HEK293 (cell line): ENCODE measurements at regions not wholly inside any gene's neighbourhood (a gene's known extent, or its start where the extent isn't known, plus 50 kb on each side); places are given as distances from the start of the nearest gene placed in this dataset.

Experiments
- CTCF ChIA-PET: fragments of 350-600 bp; formaldehyde crosslinking; extraction: SDS; loops from one replicate; lab custom pipeline; 2021; ENCODE audit warnings: antibody characterized with exemption; lab: Yijun Ruan, JAX
- POLR2A ChIA-PET: fragments of 300-600 bp; formaldehyde crosslinking; extraction: SDS; loops from one replicate; lab custom pipeline; 2020; ENCODE audit warnings: antibody characterized with exemption, inconsistent platforms; lab: Yijun Ruan, JAX
- H3K27ac ChIP-seq: fragments of 200-500 bp; sonication (Bioruptor generic); 2 replicates; pipeline ENCODE4 v1.5.1; 2014; ENCODE audit warnings: low read depth, low read length, control low read depth, inconsistent platforms; ENCODE audit errors: extremely low read depth
- H3K36me3 ChIP-seq, 2 experiments: fragments of 200-500 bp in 1 of 2; sonication (Bioruptor generic) in 1 of 2; 1 replicate in 1 of 2; 2 replicates in 1 of 2; pipeline ENCODE4 v1.5.1; 2014 to 2017; ENCODE audit warnings: inconsistent platforms in 2 of 2, low read length in 2 of 2; ENCODE audit not compliant: control insufficient read depth in 2 of 2, insufficient read depth in 1 of 2
- H3K4me1 ChIP-seq: fragments of 200-500 bp; sonication (Bioruptor generic); 2 replicates; pipeline ENCODE4 v1.5.1; 2014; ENCODE audit warnings: mild to moderate bottlenecking, low read length, inconsistent platforms; ENCODE audit not compliant: control insufficient read depth, insufficient read depth
- H3K4me3 ChIP-seq: 2 replicates; pipeline ENCODE4 v1.5.1; 2011; ENCODE audit warnings: low read depth, mild to moderate bottlenecking, control low read depth, low read length, moderate library complexity
- H3K9me3 ChIP-seq: fragments of 200-500 bp; sonication (Bioruptor generic); 2 replicates; pipeline ENCODE4 v1.5.1; 2014; ENCODE audit warnings: low read depth, low read length, inconsistent platforms; ENCODE audit not compliant: control insufficient read depth, insufficient read depth
- GFI1B ChIP-seq: fragments of 450-650 bp; formaldehyde crosslinking; IDR thresholded peaks from 2 replicates; pipeline ENCODE4 v1.5.1; 2016; ENCODE audit warnings: missing biosample characterization, missing genetic modification characterization
- GLIS1 ChIP-seq: fragments of 450-650 bp; formaldehyde crosslinking; IDR thresholded peaks from 2 replicates; pipeline ENCODE4 v1.5.1; 2016; ENCODE audit warnings: missing biosample characterization, missing genetic modification characterization
- IKZF3 ChIP-seq: fragments of 450-650 bp; IDR thresholded peaks from 2 replicates; pipeline ENCODE4 v1.5.0; 2018; ENCODE audit warnings: missing biosample characterization, mild to moderate bottlenecking, missing genetic modification characterization, moderate library complexity
- KLF16 ChIP-seq: fragments of 450-650 bp; formaldehyde crosslinking; IDR thresholded peaks from 2 replicates; pipeline ENCODE4 v1.5.1; 2017; ENCODE audit warnings: missing biosample characterization, missing genetic modification characterization
- MYNN ChIP-seq: fragments of 450-650 bp; formaldehyde crosslinking; IDR thresholded peaks from 2 replicates; pipeline ENCODE4 v1.5.1; 2016; ENCODE audit warnings: missing biosample characterization, missing genetic modification characterization, borderline replicate concordance
- PRDM1 ChIP-seq: fragments of 450-650 bp; formaldehyde crosslinking; IDR thresholded peaks from 2 replicates; pipeline ENCODE4; 2016; ENCODE audit warnings: missing biosample characterization, missing genetic modification characterization
- RBAK ChIP-seq: fragments of 450-650 bp; formaldehyde crosslinking; IDR thresholded peaks from 2 replicates; pipeline ENCODE4 v1.5.1; 2016; ENCODE audit warnings: missing biosample characterization, missing genetic modification characterization
- SETDB1 ChIP-seq: IDR thresholded peaks from one replicate; pipeline ENCODE4 v1.6.1; 2017; ENCODE audit warnings: mild to moderate bottlenecking, low read length, moderate library complexity, mixed read lengths; ENCODE audit not compliant: insufficient read length
- SP7 ChIP-seq: fragments of 450-650 bp; formaldehyde crosslinking; IDR thresholded peaks from 2 replicates; pipeline ENCODE4 v1.5.1; 2016; ENCODE audit warnings: missing biosample characterization, missing genetic modification characterization
- YY1 ChIP-seq: fragments of 450-650 bp; formaldehyde crosslinking; IDR thresholded peaks from 2 replicates; pipeline ENCODE4 v1.5.1; 2018; ENCODE audit warnings: missing biosample characterization, missing genetic modification characterization
- ZBTB1 ChIP-seq: fragments of 450-650 bp; formaldehyde crosslinking; IDR thresholded peaks from 2 replicates; pipeline ENCODE4 v1.5.1; 2016; ENCODE audit warnings: missing biosample characterization, missing genetic modification characterization
- ZBTB17 ChIP-seq: fragments of 450-650 bp; formaldehyde crosslinking; IDR thresholded peaks from 2 replicates; pipeline ENCODE4 v1.5.1; 2016; ENCODE audit warnings: missing biosample characterization, missing genetic modification characterization
- ZEB2 ChIP-seq: fragments of 450-650 bp; formaldehyde crosslinking; IDR thresholded peaks from 2 replicates; pipeline ENCODE4 v1.5.1; 2016; ENCODE audit warnings: missing biosample characterization, missing genetic modification characterization
- ZNF214 ChIP-seq: fragments of 450-650 bp; formaldehyde crosslinking; IDR thresholded peaks from 2 replicates; pipeline ENCODE4 v1.5.1; 2017; ENCODE audit warnings: missing biosample characterization, mild to moderate bottlenecking, missing genetic modification characterization, borderline replicate concordance
- ZNF302 ChIP-seq: fragments of 450-650 bp; formaldehyde crosslinking; IDR thresholded peaks from 2 replicates; pipeline ENCODE4 v1.5.1; 2016; ENCODE audit warnings: missing biosample characterization, missing genetic modification characterization, low read depth
- ZNF311 ChIP-seq: fragments of 450-650 bp; formaldehyde crosslinking; IDR thresholded peaks from 2 replicates; pipeline ENCODE4 v1.5.1; 2017; ENCODE audit warnings: missing biosample characterization, missing genetic modification characterization, borderline replicate concordance
- ZNF366 ChIP-seq: fragments of 450-650 bp; formaldehyde crosslinking; conservative IDR thresholded peaks from 2 replicates; pipeline ENCODE4 v1.5.1; 2016; ENCODE audit warnings: missing biosample characterization, missing genetic modification characterization
- ZNF394 ChIP-seq: fragments of 450-650 bp; formaldehyde crosslinking; IDR thresholded peaks from 2 replicates; pipeline ENCODE4 v1.5.1; 2016; ENCODE audit warnings: missing biosample characterization, missing genetic modification characterization, mild to moderate bottlenecking, moderate library complexity, borderline replicate concordance
- ZNF473 ChIP-seq: fragments of 450-650 bp; formaldehyde crosslinking; IDR thresholded peaks from 2 replicates; pipeline ENCODE4 v1.5.1; 2017; ENCODE audit warnings: missing biosample characterization, missing genetic modification characterization
- ZNF548 ChIP-seq: fragments of 450-650 bp; formaldehyde crosslinking; IDR thresholded peaks from 2 replicates; pipeline ENCODE4 v1.5.1; 2016; ENCODE audit warnings: missing biosample characterization, missing genetic modification characterization
- ZNF558 ChIP-seq: fragments of 450-650 bp; formaldehyde crosslinking; IDR thresholded peaks from 2 replicates; pipeline ENCODE4 v1.5.1; 2016; ENCODE audit warnings: missing biosample characterization, missing genetic modification characterization
- ZNF596 ChIP-seq: fragments of 450-650 bp; IDR thresholded peaks from 2 replicates; pipeline ENCODE4 v1.5.0; 2018; ENCODE audit warnings: missing biosample characterization, mild to moderate bottlenecking, missing genetic modification characterization, moderate library complexity
- ZNF677 ChIP-seq: fragments of 450-650 bp; IDR thresholded peaks from 2 replicates; pipeline ENCODE4 v1.5.0; 2018; ENCODE audit warnings: missing biosample characterization, mild to moderate bottlenecking, missing genetic modification characterization, moderate library complexity
- ZNF747 ChIP-seq: fragments of 450-650 bp; formaldehyde crosslinking; IDR thresholded peaks from 2 replicates; pipeline ENCODE4 v1.5.1; 2016; ENCODE audit warnings: missing biosample characterization, missing genetic modification characterization
- ZSCAN23 ChIP-seq: fragments of 450-650 bp; formaldehyde crosslinking; IDR thresholded peaks from 2 replicates; pipeline ENCODE4 v1.5.1; 2016; ENCODE audit warnings: missing biosample characterization, missing genetic modification characterization
- ZXDB ChIP-seq: fragments of 450-650 bp; formaldehyde crosslinking; IDR thresholded peaks from 2 replicates; pipeline ENCODE4 v1.5.1; 2016; ENCODE audit warnings: missing biosample characterization, missing genetic modification characterization
- TF ChIP-seq, protein P1 (sequence below): fragments of 450-650 bp; formaldehyde crosslinking; IDR thresholded peaks from 2 replicates; pipeline ENCODE4 v1.5.1; 2016; ENCODE audit warnings: missing biosample characterization, missing genetic modification characterization
- TF ChIP-seq, protein P2 (sequence below): fragments of 450-650 bp; formaldehyde crosslinking; IDR thresholded peaks from 2 replicates; pipeline ENCODE4 v1.5.1; 2016; ENCODE audit warnings: missing biosample characterization, missing genetic modification characterization, low read depth
- TF ChIP-seq, protein P3 (sequence below): fragments of 450-650 bp; formaldehyde crosslinking; IDR thresholded peaks from 2 replicates; pipeline ENCODE4 v1.5.1; 2016; ENCODE audit warnings: missing biosample characterization, missing genetic modification characterization
- TF ChIP-seq, protein P4 (sequence below): fragments of 450-650 bp; formaldehyde crosslinking; IDR thresholded peaks from 2 replicates; pipeline ENCODE4 v1.5.1; 2017; ENCODE audit warnings: missing biosample characterization, missing genetic modification characterization

DNA sequence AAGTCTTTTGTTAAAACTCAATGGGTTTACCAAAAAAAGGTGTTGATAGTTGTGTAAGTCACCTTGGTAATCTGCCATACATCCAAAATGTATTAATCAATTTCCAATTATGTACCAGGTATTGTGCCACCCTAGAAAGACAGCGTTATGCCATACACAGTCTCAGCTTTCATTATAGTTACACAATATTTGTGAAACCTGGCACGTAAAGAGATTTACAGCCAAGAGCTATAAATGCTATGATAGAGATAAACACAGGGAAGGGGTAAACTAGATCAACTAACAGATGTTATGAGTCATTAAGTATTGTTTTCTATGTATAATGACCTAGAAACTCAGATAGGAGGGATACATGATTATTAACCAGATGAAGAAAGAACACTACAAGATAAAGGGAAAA is 725.6 kb upstream of the SLITRK5 start:
- Histone ChIP-seq H3K9me3 (no peaks in the 10 kb centered on the region), H3K4me3 (no peak overlapping the region), H3K4me1 (no peaks in the 10 kb centered on the region), H3K27ac (no peak overlapping the region)
- no peak for TF ChIP-seq PRDM1 (tag by site-specific recombination)
- no peak for TF ChIP-seq SETDB1
- TF ChIP-seq, protein P1, sequence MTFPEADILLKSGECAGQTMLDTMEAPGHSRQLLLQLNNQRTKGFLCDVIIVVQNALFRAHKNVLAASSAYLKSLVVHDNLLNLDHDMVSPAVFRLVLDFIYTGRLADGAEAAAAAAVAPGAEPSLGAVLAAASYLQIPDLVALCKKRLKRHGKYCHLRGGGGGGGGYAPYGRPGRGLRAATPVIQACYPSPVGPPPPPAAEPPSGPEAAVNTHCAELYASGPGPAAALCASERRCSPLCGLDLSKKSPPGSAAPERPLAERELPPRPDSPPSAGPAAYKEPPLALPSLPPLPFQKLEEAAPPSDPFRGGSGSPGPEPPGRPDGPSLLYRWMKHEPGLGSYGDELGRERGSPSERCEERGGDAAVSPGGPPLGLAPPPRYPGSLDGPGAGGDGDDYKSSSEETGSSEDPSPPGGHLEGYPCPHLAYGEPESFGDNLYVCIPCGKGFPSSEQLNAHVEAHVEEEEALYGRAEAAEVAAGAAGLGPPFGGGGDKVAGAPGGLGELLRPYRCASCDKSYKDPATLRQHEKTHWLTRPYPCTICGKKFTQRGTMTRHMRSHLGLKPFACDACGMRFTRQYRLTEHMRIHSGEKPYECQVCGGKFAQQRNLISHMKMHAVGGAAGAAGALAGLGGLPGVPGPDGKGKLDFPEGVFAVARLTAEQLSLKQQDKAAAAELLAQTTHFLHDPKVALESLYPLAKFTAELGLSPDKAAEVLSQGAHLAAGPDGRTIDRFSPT = peak; percentile 20; the same call in 1 of the 2 replicates
- TF ChIP-seq, protein P2, sequence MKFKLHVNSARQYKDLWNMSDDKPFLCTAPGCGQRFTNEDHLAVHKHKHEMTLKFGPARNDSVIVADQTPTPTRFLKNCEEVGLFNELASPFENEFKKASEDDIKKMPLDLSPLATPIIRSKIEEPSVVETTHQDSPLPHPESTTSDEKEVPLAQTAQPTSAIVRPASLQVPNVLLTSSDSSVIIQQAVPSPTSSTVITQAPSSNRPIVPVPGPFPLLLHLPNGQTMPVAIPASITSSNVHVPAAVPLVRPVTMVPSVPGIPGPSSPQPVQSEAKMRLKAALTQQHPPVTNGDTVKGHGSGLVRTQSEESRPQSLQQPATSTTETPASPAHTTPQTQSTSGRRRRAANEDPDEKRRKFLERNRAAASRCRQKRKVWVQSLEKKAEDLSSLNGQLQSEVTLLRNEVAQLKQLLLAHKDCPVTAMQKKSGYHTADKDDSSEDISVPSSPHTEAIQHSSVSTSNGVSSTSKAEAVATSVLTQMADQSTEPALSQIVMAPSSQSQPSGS (tag by site-specific recombination) = no peak
- no peak for TF ChIP-seq ZXDB (tag by site-specific recombination)
- TF ChIP-seq RBAK (tag by site-specific recombination) = no peak
- TF ChIP-seq ZNF473 = no peak
- no peak for TF ChIP-seq ZBTB1 (tag by site-specific recombination)
- peak; percentile 44; the same call in 1 of the 2 replicates for TF ChIP-seq SP7 (tag by site-specific recombination)
- TF ChIP-seq GLIS1 (tag by site-specific recombination) = no peak
- no peak for TF ChIP-seq YY1 (tag by site-specific recombination)
- TF ChIP-seq ZNF366 (tag by site-specific recombination) = no peak
- TF ChIP-seq IKZF3 = no peak
- TF ChIP-seq MYNN = no peak
- no peak for TF ChIP-seq ZNF214
- no peak for TF ChIP-seq GFI1B
- TF ChIP-seq ZBTB17 (tag by site-specific recombination) = no peak
- TF ChIP-seq ZEB2 (tag by site-specific recombination) = no peak
- no peak for TF ChIP-seq ZNF394 (tag by site-specific recombination)
- TF ChIP-seq, protein P3, sequence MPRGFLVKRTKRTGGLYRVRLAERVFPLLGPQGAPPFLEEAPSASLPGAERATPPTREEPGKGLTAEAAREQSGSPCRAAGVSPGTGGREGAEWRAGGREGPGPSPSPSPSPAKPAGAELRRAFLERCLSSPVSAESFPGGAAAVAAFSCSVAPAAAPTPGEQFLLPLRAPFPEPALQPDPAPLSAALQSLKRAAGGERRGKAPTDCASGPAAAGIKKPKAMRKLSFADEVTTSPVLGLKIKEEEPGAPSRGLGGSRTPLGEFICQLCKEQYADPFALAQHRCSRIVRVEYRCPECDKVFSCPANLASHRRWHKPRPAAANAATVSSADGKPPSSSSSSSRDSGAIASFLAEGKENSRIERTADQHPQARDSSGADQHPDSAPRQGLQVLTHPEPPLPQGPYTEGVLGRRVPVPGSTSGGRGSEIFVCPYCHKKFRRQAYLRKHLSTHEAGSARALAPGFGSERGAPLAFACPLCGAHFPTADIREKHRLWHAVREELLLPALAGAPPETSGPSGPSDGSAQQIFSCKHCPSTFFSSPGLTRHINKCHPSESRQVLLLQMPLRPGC (tag by site-specific recombination) = no peak
- TF ChIP-seq, protein P4, sequence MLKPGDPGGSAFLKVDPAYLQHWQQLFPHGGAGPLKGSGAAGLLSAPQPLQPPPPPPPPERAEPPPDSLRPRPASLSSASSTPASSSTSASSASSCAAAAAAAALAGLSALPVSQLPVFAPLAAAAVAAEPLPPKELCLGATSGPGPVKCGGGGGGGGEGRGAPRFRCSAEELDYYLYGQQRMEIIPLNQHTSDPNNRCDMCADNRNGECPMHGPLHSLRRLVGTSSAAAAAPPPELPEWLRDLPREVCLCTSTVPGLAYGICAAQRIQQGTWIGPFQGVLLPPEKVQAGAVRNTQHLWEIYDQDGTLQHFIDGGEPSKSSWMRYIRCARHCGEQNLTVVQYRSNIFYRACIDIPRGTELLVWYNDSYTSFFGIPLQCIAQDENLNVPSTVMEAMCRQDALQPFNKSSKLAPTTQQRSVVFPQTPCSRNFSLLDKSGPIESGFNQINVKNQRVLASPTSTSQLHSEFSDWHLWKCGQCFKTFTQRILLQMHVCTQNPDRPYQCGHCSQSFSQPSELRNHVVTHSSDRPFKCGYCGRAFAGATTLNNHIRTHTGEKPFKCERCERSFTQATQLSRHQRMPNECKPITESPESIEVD (tag by site-specific recombination) = 0 out of 2 replicates have a peak, but pooled peaks have one; percentile 25
- TF ChIP-seq, all 188 proteins: peak for 3
- ChIA-PET POLR2A (no interaction called here), CTCF (no interaction called here)
- no peaks in the 10 kb centered on the region for H3K36me3 ChIP-seq

DNA sequence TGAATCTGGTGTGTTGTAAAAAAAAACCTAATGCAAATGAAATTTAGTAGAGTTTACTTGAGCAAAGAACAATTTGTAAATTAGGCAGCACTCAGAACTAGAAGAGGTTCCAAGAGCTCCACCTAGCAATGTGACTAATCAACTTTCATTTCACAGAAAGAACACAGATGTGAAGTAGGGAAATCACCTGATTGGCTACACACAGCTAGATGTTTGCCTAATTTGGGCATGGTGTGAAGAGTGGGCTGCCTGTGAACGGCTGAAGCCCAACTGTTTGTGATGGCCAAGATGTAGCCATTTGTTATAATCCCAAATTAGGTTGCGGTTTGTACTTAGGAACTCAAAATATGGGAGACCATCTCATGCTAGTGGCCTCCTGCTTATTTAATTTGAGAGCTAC is 724.4 kb upstream of the SLITRK5 start:
- ChIA-PET POLR2A (no interaction called here), CTCF (interaction anchor here (0.6 kb wide), 1 partner anchor 320 kb away, joined by 4 read pairs; no protein-coding TSS in a partner anchor)
- Histone ChIP-seq H3K36me3 (no peaks in the 10 kb centered on the region), H3K9me3 (no peaks in the 10 kb centered on the region), H3K27ac (no peak overlapping the region), H3K4me1 (no peaks in the 10 kb centered on the region), H3K4me3 (no peak overlapping the region)
- TF ChIP-seq SETDB1 = no peak
- TF ChIP-seq ZSCAN23 = no peak
- TF ChIP-seq ZNF302 (tag by site-specific recombination) = no peak
- TF ChIP-seq ZNF747 (tag by site-specific recombination) = no peak
- no peak for TF ChIP-seq ZNF311 (tag by site-specific recombination)
- TF ChIP-seq ZNF548 = no peak
- no peak for TF ChIP-seq ZNF677 (tag by site-specific recombination)
- no peak for TF ChIP-seq ZNF596 (tag by site-specific recombination)
- TF ChIP-seq ZNF558 (tag by site-specific recombination) = no peak
- TF ChIP-seq KLF16 (tag by site-specific recombination) = no peak
